BJ (cell line): ENCODE measurements at regions not wholly inside any gene's neighbourhood (a gene's known extent, or its start where the extent isn't known, plus 50 kb on each side); places are given as distances from the start of the nearest gene placed in this dataset.

Source experiments
- CTCF ChIA-PET: fragments of 350-600 bp; formaldehyde crosslinking; extraction: SDS; loops from one replicate; lab custom pipeline; 2021; ENCODE audit warnings: antibody characterized with exemption, inconsistent platforms; lab: Yijun Ruan, JAX
- POLR2A ChIA-PET: fragments of 300-600 bp; sonication (Branson Sonifier 250); formaldehyde crosslinking; extraction: SDS; loops from one replicate; lab custom pipeline; 2021; ENCODE audit warnings: antibody characterized with exemption; lab: Charles Lee
- DNase-seq: peaks from one replicate; pipeline ENCODE4 v3.0.0-alpha.2; 2011; ENCODE audit warnings: low read depth
- H3K27me3 ChIP-seq: 2 replicates; pipeline ENCODE4 v1.6.0; 2011; ENCODE audit warnings: low read length; ENCODE audit not compliant: control insufficient read depth, insufficient read depth
- H3K36me3 ChIP-seq: 2 replicates; pipeline ENCODE4 v1.5.1; 2011; ENCODE audit warnings: low read length; ENCODE audit not compliant: control insufficient read depth, insufficient read depth
- H3K4me3 ChIP-seq: 2 replicates; pipeline ENCODE4 v1.5.1; 2011; ENCODE audit warnings: low read depth, mild to moderate bottlenecking, control low read depth, low read length
- TF ChIP-seq, protein P1 (sequence below): IDR thresholded peaks from 2 replicates; pipeline ENCODE4 v1.5.1; 2011; ENCODE audit warnings: low read depth, mild to moderate bottlenecking, control low read depth, inconsistent platforms, low read length, moderate library complexity; ENCODE audit not compliant: insufficient read depth

DNA sequence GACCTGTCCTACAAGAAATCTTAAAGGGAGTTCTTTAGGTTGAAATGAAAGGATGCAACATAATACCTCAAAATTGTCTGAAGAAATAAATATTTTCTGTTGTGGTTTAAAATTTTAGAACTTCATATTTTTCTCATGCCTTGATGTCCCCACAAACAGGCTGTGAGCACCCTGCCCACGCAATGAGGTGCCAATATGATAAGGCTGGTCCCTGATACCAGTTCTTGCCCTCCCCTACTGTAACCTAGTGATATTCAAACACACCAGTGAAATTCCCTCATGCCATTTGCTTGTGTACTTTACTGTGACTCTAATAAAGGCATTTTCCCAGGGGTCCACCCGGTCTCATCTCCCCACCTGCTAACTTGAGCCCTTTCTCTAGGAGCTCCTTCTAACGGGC lies 67.3 kb upstream of the SIRPG start:
- TF ChIP-seq, protein P1, sequence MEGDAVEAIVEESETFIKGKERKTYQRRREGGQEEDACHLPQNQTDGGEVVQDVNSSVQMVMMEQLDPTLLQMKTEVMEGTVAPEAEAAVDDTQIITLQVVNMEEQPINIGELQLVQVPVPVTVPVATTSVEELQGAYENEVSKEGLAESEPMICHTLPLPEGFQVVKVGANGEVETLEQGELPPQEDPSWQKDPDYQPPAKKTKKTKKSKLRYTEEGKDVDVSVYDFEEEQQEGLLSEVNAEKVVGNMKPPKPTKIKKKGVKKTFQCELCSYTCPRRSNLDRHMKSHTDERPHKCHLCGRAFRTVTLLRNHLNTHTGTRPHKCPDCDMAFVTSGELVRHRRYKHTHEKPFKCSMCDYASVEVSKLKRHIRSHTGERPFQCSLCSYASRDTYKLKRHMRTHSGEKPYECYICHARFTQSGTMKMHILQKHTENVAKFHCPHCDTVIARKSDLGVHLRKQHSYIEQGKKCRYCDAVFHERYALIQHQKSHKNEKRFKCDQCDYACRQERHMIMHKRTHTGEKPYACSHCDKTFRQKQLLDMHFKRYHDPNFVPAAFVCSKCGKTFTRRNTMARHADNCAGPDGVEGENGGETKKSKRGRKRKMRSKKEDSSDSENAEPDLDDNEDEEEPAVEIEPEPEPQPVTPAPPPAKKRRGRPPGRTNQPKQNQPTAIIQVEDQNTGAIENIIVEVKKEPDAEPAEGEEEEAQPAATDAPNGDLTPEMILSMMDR: no peak
- Histone ChIP-seq H3K27me3 (peaks cover 3% of the 10 kb centered on the region), H3K36me3 (no peaks in the 10 kb centered on the region), H3K4me3 (no peak overlapping the region)
- POLR2A ChIA-PET: no interaction called here
- CTCF ChIA-PET: no interaction called here
- no peak for DNase-seq

DNA sequence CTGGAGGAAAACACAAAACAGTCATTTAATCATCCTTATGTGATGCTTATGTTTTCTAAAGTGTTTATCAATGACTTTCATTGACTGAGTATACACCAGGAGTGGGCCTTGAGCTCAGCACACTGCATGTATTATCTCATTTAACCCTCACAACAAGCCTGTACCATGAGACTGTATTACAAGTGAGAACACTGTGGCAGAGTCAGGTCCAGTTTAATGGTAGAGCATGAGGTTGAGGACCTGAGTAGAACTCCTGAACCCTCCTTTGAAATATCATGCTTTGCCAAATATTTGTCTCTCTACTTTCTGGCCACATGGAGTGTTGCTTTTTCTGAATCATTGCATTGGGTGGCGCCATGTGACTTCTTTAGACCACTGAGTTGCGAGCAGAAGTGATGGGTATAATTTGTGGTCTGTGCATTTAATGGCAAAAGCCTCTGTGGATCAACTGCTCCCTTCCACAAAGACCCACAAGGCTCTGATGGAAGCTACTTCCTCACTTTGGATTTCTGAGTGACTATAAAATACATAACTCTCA lies 65.0 kb upstream of the SIRPG start:
- POLR2A ChIA-PET: no interaction called here
- DNase-seq: no peak
- no peaks in the 10 kb centered on the region for H3K36me3 ChIP-seq
- H3K27me3 ChIP-seq: peaks cover 3% of the 10 kb centered on the region
- CTCF ChIA-PET: interaction anchor here (1.3 kb wide), 1 partner anchor 14 kb away, joined by 3 read pairs; no protein-coding TSS in a partner anchor
- H3K4me3 ChIP-seq: no peak overlapping the region
- TF ChIP-seq, protein P1: no peak

DNA sequence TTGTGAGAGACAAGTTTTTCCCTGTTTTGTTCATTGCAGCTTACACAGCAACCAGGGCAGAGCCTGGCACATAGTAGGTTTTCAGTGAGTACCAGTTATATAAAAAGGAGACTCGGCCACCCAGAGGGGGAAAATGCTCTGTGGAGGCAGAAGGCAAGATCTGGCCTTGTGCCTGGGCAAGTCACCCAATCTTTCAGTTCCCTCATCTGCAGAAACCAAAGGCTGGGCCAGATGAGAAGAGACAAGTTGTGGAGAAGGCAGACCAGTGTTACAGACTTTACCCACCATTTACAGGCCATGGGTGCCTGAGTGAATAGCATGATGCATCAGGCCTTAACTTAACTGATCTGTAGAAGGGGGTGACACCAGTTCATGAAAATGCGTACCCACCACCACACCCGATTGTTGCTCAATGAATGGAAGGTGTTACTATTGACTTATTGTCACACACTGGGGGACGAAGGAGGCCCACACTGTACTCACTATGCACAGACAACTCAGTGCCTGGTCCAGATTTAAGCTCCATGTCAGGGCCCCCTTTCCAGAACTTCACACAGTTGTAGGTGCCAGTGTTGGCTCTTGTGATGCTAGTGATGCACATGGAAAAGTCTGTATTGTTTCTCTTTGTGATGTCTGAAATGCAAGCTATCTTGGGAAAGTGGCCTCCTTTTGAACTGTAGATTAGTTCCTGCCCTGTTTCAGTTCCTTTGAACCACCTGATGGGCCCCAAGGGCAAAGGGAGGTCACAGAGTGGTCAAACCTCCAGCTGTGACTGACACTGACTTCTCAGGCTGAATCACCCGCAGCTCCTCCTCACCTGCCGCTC lies 64.3 kb upstream of the SIRPG start:
- peaks cover 3% of the 10 kb centered on the region for H3K27me3 ChIP-seq
- CTCF ChIA-PET: interaction anchor here (1.3 kb wide), 1 partner anchor 13 kb away, joined by 3 read pairs; no protein-coding TSS in a partner anchor
- TF ChIP-seq, protein P1: no peak
- DNase-seq: no peak
- POLR2A ChIA-PET: no interaction called here
- no peaks in the 10 kb centered on the region for H3K36me3 ChIP-seq
- no peak overlapping the region for H3K4me3 ChIP-seq

DNA sequence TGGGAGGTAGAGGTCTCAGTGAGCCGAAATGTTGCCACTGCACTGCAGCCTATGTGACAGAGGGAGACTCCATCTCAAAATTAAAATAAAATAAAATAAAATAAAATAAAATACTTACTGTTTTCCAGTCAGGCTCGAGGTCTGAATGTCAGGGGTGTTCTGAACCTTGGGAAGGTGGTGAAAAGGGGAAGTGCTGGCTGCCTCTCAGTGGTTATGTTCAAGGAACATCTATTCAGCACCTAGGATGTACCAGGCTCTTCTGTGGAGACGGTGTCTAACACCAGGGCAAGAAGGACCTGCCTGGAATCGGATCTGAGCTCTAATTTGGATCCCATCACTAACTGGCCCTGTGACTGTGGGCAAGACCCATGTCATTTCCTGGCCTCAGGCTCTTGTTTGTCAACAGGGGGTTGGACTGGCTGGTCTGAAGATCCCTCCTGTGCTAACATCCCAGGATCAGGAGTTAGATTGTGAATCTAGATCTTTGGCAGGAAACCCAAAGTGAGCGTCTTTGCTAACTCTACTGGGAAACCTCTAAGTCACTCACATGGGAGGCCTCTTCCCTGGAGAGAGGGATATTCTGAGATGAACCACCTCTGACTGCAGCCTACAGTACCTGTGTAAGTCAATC lies 63.4 kb upstream of the SIRPG start:
- TF ChIP-seq, protein P1: no peak
- Histone ChIP-seq H3K36me3 (no peaks in the 10 kb centered on the region), H3K27me3 (no peaks in the 10 kb centered on the region), H3K4me3 (no peak overlapping the region)
- ChIA-PET CTCF (interaction anchor here (1.3 kb wide), 1 partner anchor 12 kb away, joined by 3 read pairs; no protein-coding TSS in a partner anchor), POLR2A (no interaction called here)
- DNase-seq: no peak

DNA sequence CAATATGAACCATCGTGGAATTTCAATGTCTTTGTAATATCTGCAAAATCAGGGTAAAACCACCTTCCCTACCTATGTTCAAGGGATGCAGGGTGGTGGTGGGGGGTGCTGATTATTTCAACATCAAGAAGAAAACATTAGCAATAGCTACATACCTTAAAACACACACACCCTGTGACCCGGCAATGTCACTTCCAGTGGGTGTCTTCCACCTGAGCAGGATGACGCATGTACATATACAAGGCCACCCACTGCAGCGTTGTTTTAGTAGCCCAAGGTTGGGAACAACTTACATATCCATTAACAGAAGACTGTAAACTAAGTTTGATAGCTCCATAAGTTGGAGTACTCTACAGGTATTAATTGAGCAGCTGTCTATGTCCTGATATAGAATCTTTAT lies 62.6 kb upstream of the SIRPG start:
- Histone ChIP-seq H3K4me3 (no peak overlapping the region), H3K36me3 (no peaks in the 10 kb centered on the region), H3K27me3 (no peaks in the 10 kb centered on the region)
- DNase-seq: no peak
- POLR2A ChIA-PET: no interaction called here
- TF ChIP-seq, protein P1: no peak
- CTCF ChIA-PET: no interaction called here
